ENCODE measurements at regions not wholly inside any gene's neighbourhood (a gene's known extent, or its start where the extent isn't known, plus 50 kb on each side); places are given as distances from the start of the nearest gene placed in this dataset.

DNA sequence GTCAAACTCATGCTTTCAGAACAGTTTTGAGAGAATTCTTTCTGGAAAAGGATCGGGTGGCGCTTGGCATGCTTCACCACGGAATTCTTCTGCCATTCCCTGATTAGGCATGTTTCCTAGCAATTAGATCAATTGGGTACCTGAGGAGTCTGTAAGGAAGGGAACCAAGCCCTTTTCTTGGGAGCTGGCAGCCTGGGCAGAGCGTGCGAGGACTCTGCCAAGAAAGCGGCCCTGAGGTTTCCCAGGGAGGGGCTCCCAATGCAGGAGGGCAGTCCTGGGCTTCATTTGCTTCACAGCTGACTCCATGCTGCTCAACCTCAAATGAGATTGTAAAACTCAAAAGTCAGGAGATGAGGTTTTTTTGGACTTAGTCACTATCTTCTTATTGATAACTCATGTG lies 60.3 kb downstream of the MYCN start:
- Histone ChIP-seq H3K36me3 (ENCODE audit: insufficient read depth, low read length) (no peaks in the 10 kb centered on the region), H3K4me3 (ENCODE audit: low read length) (peak overlapping the region; percentile 34), H3K27ac (ENCODE audit: low read length) (peak overlapping the region; percentile 81), H3K27me3 (ENCODE audit: insufficient read depth, low read depth, low read length) (no peaks in the 10 kb centered on the region), H3K9ac (ENCODE audit: low read length) (peak overlapping the region; percentile 27), H3F3A (ENCODE audit: insufficient read depth, low read length, poor library complexity, severe bottlenecking) (no peaks in the 10 kb centered on the region), H4K20me1 (ENCODE audit: insufficient read depth) (no peaks in the 10 kb centered on the region), H3K9me2 (ENCODE audit: insufficient read depth, low read length) (no peaks in the 10 kb centered on the region), H3K4me2 (ENCODE audit: low read length) (no peak overlapping the region), H3K79me2 (replicated peaks; ENCODE audit: insufficient read depth, low read length) (no peaks in the 10 kb centered on the region), H2AFZ (ENCODE audit: low read depth, low read length) (no peak overlapping the region), H3K9me3 (ENCODE audit: low read length) (no peaks in the 10 kb centered on the region)
- TF ChIP-seq TAF1 (IDR thresholded peaks at IDR 0.05; ENCODE audit: low read depth) = no peak
- TF ChIP-seq, protein P1, sequence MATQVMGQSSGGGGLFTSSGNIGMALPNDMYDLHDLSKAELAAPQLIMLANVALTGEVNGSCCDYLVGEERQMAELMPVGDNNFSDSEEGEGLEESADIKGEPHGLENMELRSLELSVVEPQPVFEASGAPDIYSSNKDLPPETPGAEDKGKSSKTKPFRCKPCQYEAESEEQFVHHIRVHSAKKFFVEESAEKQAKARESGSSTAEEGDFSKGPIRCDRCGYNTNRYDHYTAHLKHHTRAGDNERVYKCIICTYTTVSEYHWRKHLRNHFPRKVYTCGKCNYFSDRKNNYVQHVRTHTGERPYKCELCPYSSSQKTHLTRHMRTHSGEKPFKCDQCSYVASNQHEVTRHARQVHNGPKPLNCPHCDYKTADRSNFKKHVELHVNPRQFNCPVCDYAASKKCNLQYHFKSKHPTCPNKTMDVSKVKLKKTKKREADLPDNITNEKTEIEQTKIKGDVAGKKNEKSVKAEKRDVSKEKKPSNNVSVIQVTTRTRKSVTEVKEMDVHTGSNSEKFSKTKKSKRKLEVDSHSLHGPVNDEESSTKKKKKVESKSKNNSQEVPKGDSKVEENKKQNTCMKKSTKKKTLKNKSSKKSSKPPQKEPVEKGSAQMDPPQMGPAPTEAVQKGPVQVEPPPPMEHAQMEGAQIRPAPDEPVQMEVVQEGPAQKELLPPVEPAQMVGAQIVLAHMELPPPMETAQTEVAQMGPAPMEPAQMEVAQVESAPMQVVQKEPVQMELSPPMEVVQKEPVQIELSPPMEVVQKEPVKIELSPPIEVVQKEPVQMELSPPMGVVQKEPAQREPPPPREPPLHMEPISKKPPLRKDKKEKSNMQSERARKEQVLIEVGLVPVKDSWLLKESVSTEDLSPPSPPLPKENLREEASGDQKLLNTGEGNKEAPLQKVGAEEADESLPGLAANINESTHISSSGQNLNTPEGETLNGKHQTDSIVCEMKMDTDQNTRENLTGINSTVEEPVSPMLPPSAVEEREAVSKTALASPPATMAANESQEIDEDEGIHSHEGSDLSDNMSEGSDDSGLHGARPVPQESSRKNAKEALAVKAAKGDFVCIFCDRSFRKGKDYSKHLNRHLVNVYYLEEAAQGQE (IDR thresholded peaks at IDR 0.05; ENCODE audit: borderline replicate concordance) = no peak
- no peak for TF ChIP-seq MXI1 (conservative IDR thresholded peaks at IDR 0.05; ENCODE audit: poor library complexity, severe bottlenecking)
- TF ChIP-seq, protein P2, sequence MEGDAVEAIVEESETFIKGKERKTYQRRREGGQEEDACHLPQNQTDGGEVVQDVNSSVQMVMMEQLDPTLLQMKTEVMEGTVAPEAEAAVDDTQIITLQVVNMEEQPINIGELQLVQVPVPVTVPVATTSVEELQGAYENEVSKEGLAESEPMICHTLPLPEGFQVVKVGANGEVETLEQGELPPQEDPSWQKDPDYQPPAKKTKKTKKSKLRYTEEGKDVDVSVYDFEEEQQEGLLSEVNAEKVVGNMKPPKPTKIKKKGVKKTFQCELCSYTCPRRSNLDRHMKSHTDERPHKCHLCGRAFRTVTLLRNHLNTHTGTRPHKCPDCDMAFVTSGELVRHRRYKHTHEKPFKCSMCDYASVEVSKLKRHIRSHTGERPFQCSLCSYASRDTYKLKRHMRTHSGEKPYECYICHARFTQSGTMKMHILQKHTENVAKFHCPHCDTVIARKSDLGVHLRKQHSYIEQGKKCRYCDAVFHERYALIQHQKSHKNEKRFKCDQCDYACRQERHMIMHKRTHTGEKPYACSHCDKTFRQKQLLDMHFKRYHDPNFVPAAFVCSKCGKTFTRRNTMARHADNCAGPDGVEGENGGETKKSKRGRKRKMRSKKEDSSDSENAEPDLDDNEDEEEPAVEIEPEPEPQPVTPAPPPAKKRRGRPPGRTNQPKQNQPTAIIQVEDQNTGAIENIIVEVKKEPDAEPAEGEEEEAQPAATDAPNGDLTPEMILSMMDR (IDR thresholded peaks at IDR 0.05; ENCODE audit: poor library complexity, severe bottlenecking) = no peak
- TF ChIP-seq POLR2AphosphoS5 (IDR thresholded peaks at IDR 0.05) = no peak
- TF ChIP-seq EP300 (conservative IDR thresholded peaks at IDR 0.05; ENCODE audit: poor library complexity, severe bottlenecking) = no peak
- no peak for TF ChIP-seq SMC3 (conservative IDR thresholded peaks at IDR 0.05; ENCODE audit: poor library complexity)
- TF ChIP-seq RAD21 (conservative IDR thresholded peaks at IDR 0.05) = no peak

DNA sequence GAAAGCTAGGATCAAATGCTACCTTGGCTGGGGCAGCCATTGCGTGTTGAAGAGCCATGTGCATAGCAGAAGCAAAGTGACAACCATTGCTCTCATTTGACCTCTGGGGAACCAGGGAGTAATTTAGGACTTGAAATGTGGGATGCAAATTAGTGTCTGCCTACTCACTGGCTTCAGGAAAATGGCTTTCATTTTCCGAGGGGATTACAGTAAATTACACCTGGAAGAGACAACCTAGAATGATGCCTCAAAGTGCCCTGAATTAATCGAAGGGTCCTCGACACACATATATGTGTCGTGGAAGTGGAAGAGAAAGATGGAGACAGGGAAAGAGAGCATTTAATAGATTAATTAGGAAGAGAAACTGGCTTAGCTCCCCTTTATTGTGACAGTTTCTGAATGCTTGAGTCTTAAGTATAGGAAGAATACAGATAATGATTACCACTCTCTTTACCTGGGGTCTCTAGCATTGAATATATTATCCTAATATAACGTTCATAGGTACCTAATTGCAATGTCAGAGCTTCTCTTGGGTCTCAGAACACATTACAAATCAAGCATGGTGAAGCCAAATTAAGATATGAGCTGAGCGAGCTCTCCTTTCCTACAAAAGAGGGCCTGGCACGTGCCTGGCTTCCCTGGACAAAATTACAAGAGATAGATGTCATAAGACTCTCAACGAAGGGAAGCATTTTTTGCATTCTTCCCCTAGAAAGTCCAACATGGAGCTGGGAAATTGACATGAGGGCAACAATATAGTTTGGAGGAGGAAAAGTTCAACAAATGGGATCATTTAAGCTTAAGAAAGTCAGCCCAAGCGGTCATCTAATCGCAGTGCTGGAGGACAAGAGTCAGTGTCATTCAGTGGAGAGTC lies 59.5 kb downstream of the MYCN start:
- H2AFZ ChIP-seq (ENCODE audit: low read depth, low read length) = peak overlapping the region; percentile 8
- no peaks in the 10 kb centered on the region for H3K36me3 ChIP-seq (ENCODE audit: insufficient read depth, low read length)
- TF ChIP-seq POLR2AphosphoS5 (IDR thresholded peaks at IDR 0.05) = peak; percentile 26
- TF ChIP-seq, protein P1 (IDR thresholded peaks at IDR 0.05; ENCODE audit: borderline replicate concordance) = peak; percentile 92
- TF ChIP-seq EP300 (conservative IDR thresholded peaks at IDR 0.05; ENCODE audit: poor library complexity, severe bottlenecking) = peak; percentile 70
- TF ChIP-seq, protein P2 (IDR thresholded peaks at IDR 0.05; ENCODE audit: poor library complexity, severe bottlenecking) = no peak
- no peak for TF ChIP-seq MXI1 (conservative IDR thresholded peaks at IDR 0.05; ENCODE audit: poor library complexity, severe bottlenecking)
- TF ChIP-seq SMC3 (conservative IDR thresholded peaks at IDR 0.05; ENCODE audit: poor library complexity) = peak; percentile 10
- no peaks in the 10 kb centered on the region for H3K9me2 ChIP-seq (ENCODE audit: insufficient read depth, low read length)
- H3F3A ChIP-seq (ENCODE audit: insufficient read depth, low read length, poor library complexity, severe bottlenecking) = no peaks in the 10 kb centered on the region
- peak overlapping the region; percentile 31 for H3K9ac ChIP-seq (ENCODE audit: low read length)
- no peaks in the 10 kb centered on the region for H3K79me2 ChIP-seq (replicated peaks; ENCODE audit: insufficient read depth, low read length)
- no peaks in the 10 kb centered on the region for H4K20me1 ChIP-seq (ENCODE audit: insufficient read depth)
- H3K27me3 ChIP-seq (ENCODE audit: insufficient read depth, low read depth, low read length) = no peaks in the 10 kb centered on the region
- peak overlapping the region; percentile 81 for H3K27ac ChIP-seq (ENCODE audit: low read length)
- peak overlapping the region; percentile 12 for H3K4me2 ChIP-seq (ENCODE audit: low read length)
- peak overlapping the region; percentile 34 for H3K4me3 ChIP-seq (ENCODE audit: low read length)
- H3K9me3 ChIP-seq (ENCODE audit: low read length) = no peaks in the 10 kb centered on the region
